Liver (tissue), 8 donors: ENCODE measurements at regions not wholly inside any gene's neighbourhood (a gene's known extent, or its start where the extent isn't known, plus 50 kb on each side); places are given as distances from the start of the nearest gene placed in this dataset.

Experiments
- DNase-seq: peaks from one replicate; pipeline ENCODE4 v3.0.0-alpha.2; 2017; ENCODE audit warnings: low spot score
- H3K27ac ChIP-seq, 2 donors: one replicate each; pipeline ENCODE4 v1.7.0; 2013; ENCODE audit warnings: inconsistent platforms in 2 of 2, low read length in 2 of 2, control low read depth in 1 of 2, low read depth in 1 of 2, mild to moderate bottlenecking in 1 of 2
- H3K27me3 ChIP-seq, 4 donors: one replicate each; pipeline versions ENCODE4 v1.6.1 to v1.7.0; 2013; ENCODE audit warnings: low read length in 3 of 4, inconsistent platforms in 1 of 4, mild to moderate bottlenecking in 1 of 4, moderate library complexity in 1 of 4; ENCODE audit not compliant: control insufficient read depth in 4 of 4, insufficient read depth in 4 of 4
- H3K36me3 ChIP-seq, 4 donors: one replicate each; pipeline versions ENCODE4 v1.6.1 to v1.7.0; 2013; ENCODE audit warnings: low read length in 3 of 4, mild to moderate bottlenecking in 3 of 4, low read depth in 1 of 4, moderate library complexity in 1 of 4; ENCODE audit not compliant: control insufficient read depth in 4 of 4, insufficient read depth in 3 of 4
- H3K4me1 ChIP-seq, 4 donors: one replicate each; pipeline versions ENCODE4 v1.6.1 to v1.7.0; 2013; ENCODE audit warnings: low read length in 3 of 4, mild to moderate bottlenecking in 3 of 4, moderate library complexity in 1 of 4; ENCODE audit not compliant: control insufficient read depth in 4 of 4, insufficient read depth in 4 of 4
- H3K4me3 ChIP-seq, 3 donors: one replicate each; pipeline versions ENCODE4 v1.6.1 to v1.7.0; 2013; ENCODE audit warnings: low read length in 3 of 3, control low read depth in 1 of 3, low read depth in 1 of 3, mild to moderate bottlenecking in 1 of 3
- H3K9ac ChIP-seq, 2 donors: one replicate each; pipeline ENCODE4 v1.7.0; 2013; ENCODE audit warnings: low read length in 2 of 2, mild to moderate bottlenecking in 2 of 2, moderate library complexity in 2 of 2, control low read depth in 1 of 2, low read depth in 1 of 2
- H3K9me3 ChIP-seq, 4 donors: one replicate each; pipeline versions ENCODE4 v1.6.1 to v1.7.0; 2013; ENCODE audit warnings: low read length in 3 of 4; ENCODE audit not compliant: control insufficient read depth in 4 of 4
- EGR1 ChIP-seq, 2 donors: IDR thresholded peaks; 2 replicates each; pipeline ENCODE4 v1.6.1; 2016 to 2018; ENCODE audit warnings: antibody characterized with exemption in 2 of 2, low read depth in 2 of 2
- FOXA1 ChIP-seq: IDR thresholded peaks from 2 replicates; pipeline ENCODE4 v1.6.1; 2016; ENCODE audit warnings: antibody characterized with exemption
- FOXA2 ChIP-seq: IDR thresholded peaks from 2 replicates; pipeline ENCODE4 v1.6.1; 2016; ENCODE audit warnings: antibody characterized with exemption
- GABPA ChIP-seq, 2 donors: IDR thresholded peaks in 1 of 2; conservative IDR thresholded peaks in 1 of 2; 2 replicates each; pipeline ENCODE4 v1.6.1; 2016; ENCODE audit warnings: antibody characterized with exemption in 2 of 2, mild to moderate bottlenecking in 1 of 2, moderate library complexity in 1 of 2
- HNF4A ChIP-seq, 2 donors: conservative IDR thresholded peaks; 2 replicates each; pipeline ENCODE4 v1.6.1; 2016; ENCODE audit warnings: antibody characterized with exemption in 2 of 2, mild to moderate bottlenecking in 2 of 2
- HNF4G ChIP-seq: IDR thresholded peaks from 2 replicates; pipeline ENCODE4 v1.6.1; 2016; ENCODE audit warnings: antibody characterized with exemption
- JUND ChIP-seq, 2 donors: IDR thresholded peaks; 2 replicates each; pipeline ENCODE4 v1.6.1; 2016; ENCODE audit warnings: antibody characterized with exemption in 2 of 2
- NR2F2 ChIP-seq: IDR thresholded peaks from 2 replicates; pipeline ENCODE4 v1.6.1; 2016; ENCODE audit warnings: antibody characterized with exemption
- RAD21 ChIP-seq, 2 donors: IDR thresholded peaks; 2 replicates each; pipeline ENCODE4 v1.6.1; 2016; ENCODE audit warnings: antibody characterized with exemption in 2 of 2, mild to moderate bottlenecking in 2 of 2
- RXRA ChIP-seq, 2 donors: IDR thresholded peaks; 2 replicates each; pipeline ENCODE4 v1.6.1; 2017 to 2018; ENCODE audit warnings: antibody characterized with exemption in 2 of 2, mild to moderate bottlenecking in 1 of 2
- SP1 ChIP-seq: IDR thresholded peaks from 2 replicates; pipeline ENCODE4 v1.6.1; 2018; ENCODE audit warnings: antibody characterized with exemption, mild to moderate bottlenecking
- TAF1 ChIP-seq: conservative IDR thresholded peaks from 2 replicates; pipeline ENCODE4 v1.6.1; 2016; ENCODE audit warnings: antibody characterized with exemption, mild to moderate bottlenecking
- YY1 ChIP-seq: IDR thresholded peaks from 2 replicates; pipeline ENCODE4 v1.6.1; 2016; ENCODE audit warnings: antibody characterized with exemption, mild to moderate bottlenecking
- ZBTB33 ChIP-seq: IDR thresholded peaks from 2 replicates; pipeline ENCODE4 v1.6.1; 2016; ENCODE audit warnings: antibody characterized with exemption
- WGBS: extraction: QIAGEN DNeasy Blood & Tissue Kit; methylation state at CpG from one replicate; pipeline ENCODE4 v1.1.7; 2013; 5-methylcytosine and 5-hydroxymethylcytosine counted together
- TF ChIP-seq, protein P1 (sequence below): fragments of 150-350 bp; IDR thresholded peaks from 2 replicates; pipeline ENCODE4 v1.5.1; 2017; ENCODE audit warnings: improper control_type of control experiment, low read depth, low read length; ENCODE audit not compliant: missing input control
- TF ChIP-seq, protein P2 (sequence below): IDR thresholded peaks from 2 replicates; pipeline ENCODE4 v1.6.1; 2016; ENCODE audit warnings: antibody characterized with exemption
- TF ChIP-seq, protein P3 (sequence below): IDR thresholded peaks from 2 replicates; pipeline ENCODE4 v1.6.1; 2016; ENCODE audit warnings: antibody characterized with exemption, mild to moderate bottlenecking
- donor health status: healthy.
- donor health status: healthy.
- donor health status: healthy.
- donor health status: healthy.
- donor health status: healthy.

DNA sequence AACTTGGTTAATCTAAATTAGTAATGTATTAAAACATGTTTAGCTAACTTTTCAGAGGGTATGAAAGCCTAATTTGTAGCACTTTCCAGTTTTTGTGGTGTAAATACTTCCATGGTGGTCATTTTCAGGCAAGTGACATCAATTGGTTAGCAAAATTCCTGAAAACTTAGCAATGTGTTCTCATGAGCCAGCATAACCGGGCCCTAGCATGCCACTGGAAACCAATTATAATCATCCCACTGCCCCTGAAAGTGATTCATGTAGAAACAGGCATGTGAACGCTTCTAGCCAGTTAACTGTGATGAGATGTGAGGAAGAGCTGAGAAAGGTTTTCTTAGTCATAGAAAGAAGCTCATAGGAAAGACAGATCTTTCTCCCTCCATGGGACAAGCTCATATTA lies 417.2 kb downstream of the TLR4 start:
- Histone ChIP-seq H3K4me3 (no peak overlapping the region), H3K27ac (no peak overlapping the region), H3K36me3 (no peaks in the 10 kb centered on the region), H3K9me3 (no peaks in the 10 kb centered on the region), H3K9ac (no peak overlapping the region), H3K27me3 (no peaks in the 10 kb centered on the region), H3K4me1 (no peaks in the 10 kb centered on the region)
- WGBS = 37% methylated on average over 2 of the region's 2 CpGs
- no peak for DNase-seq
- no peak for TF ChIP-seq EGR1 (IDR thresholded peaks at IDR 0.05; ENCODE audit: low read depth in 2 of 2)
- TF ChIP-seq, protein P1, sequence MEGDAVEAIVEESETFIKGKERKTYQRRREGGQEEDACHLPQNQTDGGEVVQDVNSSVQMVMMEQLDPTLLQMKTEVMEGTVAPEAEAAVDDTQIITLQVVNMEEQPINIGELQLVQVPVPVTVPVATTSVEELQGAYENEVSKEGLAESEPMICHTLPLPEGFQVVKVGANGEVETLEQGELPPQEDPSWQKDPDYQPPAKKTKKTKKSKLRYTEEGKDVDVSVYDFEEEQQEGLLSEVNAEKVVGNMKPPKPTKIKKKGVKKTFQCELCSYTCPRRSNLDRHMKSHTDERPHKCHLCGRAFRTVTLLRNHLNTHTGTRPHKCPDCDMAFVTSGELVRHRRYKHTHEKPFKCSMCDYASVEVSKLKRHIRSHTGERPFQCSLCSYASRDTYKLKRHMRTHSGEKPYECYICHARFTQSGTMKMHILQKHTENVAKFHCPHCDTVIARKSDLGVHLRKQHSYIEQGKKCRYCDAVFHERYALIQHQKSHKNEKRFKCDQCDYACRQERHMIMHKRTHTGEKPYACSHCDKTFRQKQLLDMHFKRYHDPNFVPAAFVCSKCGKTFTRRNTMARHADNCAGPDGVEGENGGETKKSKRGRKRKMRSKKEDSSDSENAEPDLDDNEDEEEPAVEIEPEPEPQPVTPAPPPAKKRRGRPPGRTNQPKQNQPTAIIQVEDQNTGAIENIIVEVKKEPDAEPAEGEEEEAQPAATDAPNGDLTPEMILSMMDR = no peak
- TF ChIP-seq GABPA (IDR thresholded peaks at IDR 0.05 in 1 of 2, conservative IDR thresholded peaks at IDR 0.05 in 1 of 2) = no peak
- TF ChIP-seq YY1 = no peak
- no peak for TF ChIP-seq HNF4A (conservative IDR thresholded peaks at IDR 0.05)
- TF ChIP-seq HNF4G = no peak
- TF ChIP-seq FOXA2 = no peak
- no peak for TF ChIP-seq JUND (IDR thresholded peaks at IDR 0.05)
- no peak for TF ChIP-seq TAF1
- no peak for TF ChIP-seq FOXA1
- TF ChIP-seq SP1 = no peak
- TF ChIP-seq, protein P2, sequence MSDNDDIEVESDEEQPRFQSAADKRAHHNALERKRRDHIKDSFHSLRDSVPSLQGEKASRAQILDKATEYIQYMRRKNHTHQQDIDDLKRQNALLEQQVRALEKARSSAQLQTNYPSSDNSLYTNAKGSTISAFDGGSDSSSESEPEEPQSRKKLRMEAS = no peak
- TF ChIP-seq ZBTB33 = no peak
- TF ChIP-seq RAD21 (IDR thresholded peaks at IDR 0.05) = no peak
- no peak for TF ChIP-seq NR2F2
- TF ChIP-seq, protein P3, sequence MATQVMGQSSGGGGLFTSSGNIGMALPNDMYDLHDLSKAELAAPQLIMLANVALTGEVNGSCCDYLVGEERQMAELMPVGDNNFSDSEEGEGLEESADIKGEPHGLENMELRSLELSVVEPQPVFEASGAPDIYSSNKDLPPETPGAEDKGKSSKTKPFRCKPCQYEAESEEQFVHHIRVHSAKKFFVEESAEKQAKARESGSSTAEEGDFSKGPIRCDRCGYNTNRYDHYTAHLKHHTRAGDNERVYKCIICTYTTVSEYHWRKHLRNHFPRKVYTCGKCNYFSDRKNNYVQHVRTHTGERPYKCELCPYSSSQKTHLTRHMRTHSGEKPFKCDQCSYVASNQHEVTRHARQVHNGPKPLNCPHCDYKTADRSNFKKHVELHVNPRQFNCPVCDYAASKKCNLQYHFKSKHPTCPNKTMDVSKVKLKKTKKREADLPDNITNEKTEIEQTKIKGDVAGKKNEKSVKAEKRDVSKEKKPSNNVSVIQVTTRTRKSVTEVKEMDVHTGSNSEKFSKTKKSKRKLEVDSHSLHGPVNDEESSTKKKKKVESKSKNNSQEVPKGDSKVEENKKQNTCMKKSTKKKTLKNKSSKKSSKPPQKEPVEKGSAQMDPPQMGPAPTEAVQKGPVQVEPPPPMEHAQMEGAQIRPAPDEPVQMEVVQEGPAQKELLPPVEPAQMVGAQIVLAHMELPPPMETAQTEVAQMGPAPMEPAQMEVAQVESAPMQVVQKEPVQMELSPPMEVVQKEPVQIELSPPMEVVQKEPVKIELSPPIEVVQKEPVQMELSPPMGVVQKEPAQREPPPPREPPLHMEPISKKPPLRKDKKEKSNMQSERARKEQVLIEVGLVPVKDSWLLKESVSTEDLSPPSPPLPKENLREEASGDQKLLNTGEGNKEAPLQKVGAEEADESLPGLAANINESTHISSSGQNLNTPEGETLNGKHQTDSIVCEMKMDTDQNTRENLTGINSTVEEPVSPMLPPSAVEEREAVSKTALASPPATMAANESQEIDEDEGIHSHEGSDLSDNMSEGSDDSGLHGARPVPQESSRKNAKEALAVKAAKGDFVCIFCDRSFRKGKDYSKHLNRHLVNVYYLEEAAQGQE = no peak

DNA sequence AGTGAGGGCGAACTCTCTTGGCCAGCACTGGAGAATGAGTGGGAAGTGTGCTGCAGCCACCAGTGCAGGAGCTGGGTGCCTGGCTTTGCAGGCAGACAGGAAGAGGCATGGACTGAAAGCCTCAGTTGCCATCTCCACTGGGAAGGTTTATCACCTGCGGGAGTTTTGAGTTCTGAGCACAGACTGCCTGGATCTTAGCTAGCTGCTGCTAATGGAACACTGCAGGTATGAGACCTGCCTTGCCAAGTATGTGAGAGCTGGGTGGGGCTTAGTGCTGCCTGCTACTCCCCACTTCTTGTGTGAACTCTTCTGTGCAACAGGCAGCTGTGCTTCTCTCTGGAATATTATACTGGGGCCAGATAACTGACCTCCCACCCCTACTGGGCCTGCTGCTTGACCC lies 424.1 kb downstream of the TLR4 start:
- no peak overlapping the region for H3K9ac ChIP-seq
- 86% methylated on average over 2 of the region's 2 CpGs for WGBS
- no peaks in the 10 kb centered on the region for H3K27me3 ChIP-seq
- H3K36me3 ChIP-seq = no peaks in the 10 kb centered on the region
- no peaks in the 10 kb centered on the region for H3K4me1 ChIP-seq
- no peak overlapping the region for H3K27ac ChIP-seq
- H3K9me3 ChIP-seq = no peaks in the 10 kb centered on the region
- no peak for DNase-seq
- H3K4me3 ChIP-seq = no peak overlapping the region
- TF ChIP-seq SP1 (no peak), HNF4G (no peak), YY1 (no peak), TAF1 (no peak), HNF4A (conservative IDR thresholded peaks at IDR 0.05) (no peak), FOXA1 (no peak), EGR1 (IDR thresholded peaks at IDR 0.05; ENCODE audit: low read depth in 2 of 2) (no peak), RAD21 (IDR thresholded peaks at IDR 0.05) (no peak), GABPA (IDR thresholded peaks at IDR 0.05 in 1 of 2, conservative IDR thresholded peaks at IDR 0.05 in 1 of 2) (no peak), RXRA (IDR thresholded peaks at IDR 0.05) (no peak), JUND (IDR thresholded peaks at IDR 0.05) (no peak), NR2F2 (no peak)
- TF ChIP-seq, protein P2 = no peak
- TF ChIP-seq, protein P1 = no peak
- TF ChIP-seq, protein P3 = no peak
